Upper lobe of left lung (tissue), 6 donors: ENCODE measurements at regions not wholly inside any gene's neighbourhood (a gene's known extent, or its start where the extent isn't known, plus 50 kb on each side); places are given as distances from the start of the nearest gene placed in this dataset.

Source experiments
- ATAC-seq, 2 donors: fragments of 200-7000 bp; cut with Tn5 transposase; one replicate each; pipeline ENCODE4 v1.9.1; 2022; ENCODE audit warnings: mild to moderate bottlenecking in 2 of 2, moderate library complexity in 2 of 2; ENCODE audit not compliant: low FRiP score in 2 of 2
- DNase-seq, 2 donors: peaks; one replicate each; pipeline ENCODE4 v3.0.0-alpha.2; 2019 to 2020
- H3K27ac ChIP-seq, 4 donors: fragments of 200-600 bp; sonication (generic); one replicate each; pipeline ENCODE4 v1.5.1; 2016 to 2019
- H3K27me3 ChIP-seq, 4 donors: fragments of 200-600 bp; sonication (generic); one replicate each; pipeline ENCODE4 v1.5.1; 2017 to 2019
- H3K36me3 ChIP-seq, 4 donors: fragments of 200-600 bp; sonication (generic); one replicate each; pipeline ENCODE4 v1.5.1; 2016 to 2019
- H3K4me1 ChIP-seq, 4 donors: fragments of 200-600 bp; sonication (generic); one replicate each; pipeline ENCODE4 v1.5.1; 2018 to 2019
- H3K4me3 ChIP-seq, 4 donors: fragments of 200-600 bp; sonication (generic); one replicate each; pipeline ENCODE4 v1.5.1; 2017 to 2019; ENCODE audit warnings: mild to moderate bottlenecking in 2 of 4, moderate library complexity in 1 of 4
- H3K9me3 ChIP-seq, 4 donors: fragments of 200-600 bp; sonication (generic); one replicate each; pipeline ENCODE4 v1.5.1; 2018 to 2019
- EP300 ChIP-seq, 4 donors: sonication (generic); formaldehyde crosslinking; IDR thresholded peaks; one replicate each; pipeline ENCODE4 v1.5.1; 2017; ENCODE audit warnings: antibody characterized with exemption in 4 of 4, control low read depth in 2 of 4
- POLR2A ChIP-seq, 4 donors: fragments of 450-650 bp; IDR thresholded peaks; one replicate each; pipeline ENCODE4 v1.5.1; 2016 to 2017; ENCODE audit warnings: antibody characterized with exemption in 4 of 4, mild to moderate bottlenecking in 2 of 4
- POLR2AphosphoS5 ChIP-seq, 2 donors: sonication (generic); formaldehyde crosslinking; IDR thresholded peaks; one replicate each; pipeline ENCODE4 v1.5.1; 2017; ENCODE audit warnings: antibody characterized with exemption in 2 of 2
- WGBS, 2 donors: methylation state at CpG; one replicate each; pipeline ENCODE4 v1.1.5; 2017 to 2018; 5-methylcytosine and 5-hydroxymethylcytosine counted together
- TF ChIP-seq, protein P1 (sequence below), 6 experiments: fragments of 450-650 bp in 4 of 6; fragments of 200-600 bp in 2 of 6; sonication (generic) in 2 of 6; IDR thresholded peaks; one replicate each; pipeline ENCODE4 v1.5.1; 2016 to 2019; ENCODE audit warnings: antibody characterized with exemption in 6 of 6
- donor health status: DM: no; HTN: no; CAD: no; lungs with moderate emphysema.
- donor health status: DM: no; HTN: yes; CAD: no; lungs with severe emphysema.

GRCh38 chr13:34849406-34849805 lies 92.7 kb upstream of the NBEA start:
- no peaks in the 10 kb centered on the region for H3K36me3 ChIP-seq
- H3K27ac ChIP-seq = no peak overlapping the region
- H3K9me3 ChIP-seq = no peaks in the 10 kb centered on the region
- no peak overlapping the region for H3K4me3 ChIP-seq
- no peak for ATAC-seq
- no peaks in the 10 kb centered on the region for H3K4me1 ChIP-seq
- DNase-seq = no peak
- no peaks in the 10 kb centered on the region for H3K27me3 ChIP-seq
- TF ChIP-seq POLR2A (IDR thresholded peaks at IDR 0.05) (no peak), EP300 (IDR thresholded peaks at IDR 0.05) (no peak), POLR2AphosphoS5 (IDR thresholded peaks at IDR 0.05) (no peak)
- TF ChIP-seq, protein P1, sequence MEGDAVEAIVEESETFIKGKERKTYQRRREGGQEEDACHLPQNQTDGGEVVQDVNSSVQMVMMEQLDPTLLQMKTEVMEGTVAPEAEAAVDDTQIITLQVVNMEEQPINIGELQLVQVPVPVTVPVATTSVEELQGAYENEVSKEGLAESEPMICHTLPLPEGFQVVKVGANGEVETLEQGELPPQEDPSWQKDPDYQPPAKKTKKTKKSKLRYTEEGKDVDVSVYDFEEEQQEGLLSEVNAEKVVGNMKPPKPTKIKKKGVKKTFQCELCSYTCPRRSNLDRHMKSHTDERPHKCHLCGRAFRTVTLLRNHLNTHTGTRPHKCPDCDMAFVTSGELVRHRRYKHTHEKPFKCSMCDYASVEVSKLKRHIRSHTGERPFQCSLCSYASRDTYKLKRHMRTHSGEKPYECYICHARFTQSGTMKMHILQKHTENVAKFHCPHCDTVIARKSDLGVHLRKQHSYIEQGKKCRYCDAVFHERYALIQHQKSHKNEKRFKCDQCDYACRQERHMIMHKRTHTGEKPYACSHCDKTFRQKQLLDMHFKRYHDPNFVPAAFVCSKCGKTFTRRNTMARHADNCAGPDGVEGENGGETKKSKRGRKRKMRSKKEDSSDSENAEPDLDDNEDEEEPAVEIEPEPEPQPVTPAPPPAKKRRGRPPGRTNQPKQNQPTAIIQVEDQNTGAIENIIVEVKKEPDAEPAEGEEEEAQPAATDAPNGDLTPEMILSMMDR (IDR thresholded peaks at IDR 0.05) = no peak

- 81 to 83% methylated on average over 4 of the region's 4 CpGs for WGBS, 2 donors
- TF ChIP-seq POLR2AphosphoS5 (IDR thresholded peaks at IDR 0.05) (no peak), EP300 (IDR thresholded peaks at IDR 0.05) (no peak), POLR2A (IDR thresholded peaks at IDR 0.05) (no peak)
- TF ChIP-seq, protein P1 (IDR thresholded peaks at IDR 0.05) = no peak
- H3K9me3 ChIP-seq = no peaks in the 10 kb centered on the region
- no peaks in the 10 kb centered on the region for H3K27me3 ChIP-seq
- DNase-seq = no peak
- no peak overlapping the region for H3K4me3 ChIP-seq
- H3K27ac ChIP-seq = no peak overlapping the region
- no peaks in the 10 kb centered on the region for H3K4me1 ChIP-seq
- H3K36me3 ChIP-seq = no peaks in the 10 kb centered on the region
- ATAC-seq = no peak
These were observed 88.9 kb upstream of the NBEA start for GRCh38 chr13:34853161-34853560.

DNA sequence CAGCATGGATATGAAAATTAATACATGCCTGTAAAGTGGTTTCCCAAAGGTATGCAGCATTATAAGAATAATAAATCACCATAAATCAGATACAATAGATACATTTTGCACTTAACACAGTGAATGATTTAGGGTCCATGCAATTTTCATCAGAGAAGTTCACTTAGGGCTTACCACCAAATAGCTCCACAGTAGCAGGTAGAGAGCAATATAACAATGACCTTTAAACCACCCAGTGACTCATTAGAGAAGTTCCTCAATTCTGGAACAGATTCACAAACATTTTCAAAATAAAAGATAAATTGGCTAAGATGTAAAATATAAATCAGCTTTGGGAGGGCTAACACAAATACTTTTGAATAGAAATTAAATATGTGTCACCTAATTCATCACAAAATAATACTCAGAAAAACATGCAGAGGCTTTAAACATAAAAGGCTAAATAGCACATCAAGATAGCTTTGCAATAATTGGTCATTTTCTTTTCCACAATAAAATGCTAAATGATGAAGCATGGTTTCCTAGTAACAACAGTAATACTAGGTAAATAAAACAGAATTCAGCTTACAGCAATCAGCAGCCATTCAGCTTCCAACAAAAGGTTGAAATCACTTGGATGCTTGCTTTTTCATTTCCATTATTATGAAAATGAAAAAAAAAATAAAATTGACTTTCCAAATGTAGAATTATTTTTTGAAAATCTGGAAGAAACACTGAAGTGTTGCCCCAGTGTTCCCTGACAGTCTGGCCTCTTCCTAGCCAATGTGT lies 84.3 kb upstream of the NBEA start:
- no peak for DNase-seq
- H3K27me3 ChIP-seq = no peaks in the 10 kb centered on the region
- TF ChIP-seq, protein P1 (IDR thresholded peaks at IDR 0.05) = no peak
- no peak for TF ChIP-seq POLR2AphosphoS5 (IDR thresholded peaks at IDR 0.05)
- no peak for TF ChIP-seq POLR2A (IDR thresholded peaks at IDR 0.05)
- no peak for TF ChIP-seq EP300 (IDR thresholded peaks at IDR 0.05)
- ATAC-seq = no peak
- H3K4me3 ChIP-seq = no peak overlapping the region
- H3K27ac ChIP-seq = no peak overlapping the region
- no peaks in the 10 kb centered on the region for H3K9me3 ChIP-seq
- no peaks in the 10 kb centered on the region for H3K4me1 ChIP-seq
- H3K36me3 ChIP-seq = no peaks in the 10 kb centered on the region

- Histone ChIP-seq H3K27me3 (no peaks in the 10 kb centered on the region), H3K27ac (no peak overlapping the region), H3K4me3 (no peak overlapping the region), H3K4me1 (no peaks in the 10 kb centered on the region), H3K9me3 (no peaks in the 10 kb centered on the region), H3K36me3 (no peaks in the 10 kb centered on the region)
- TF ChIP-seq POLR2A (IDR thresholded peaks at IDR 0.05) (no peak), EP300 (IDR thresholded peaks at IDR 0.05) (no peak), POLR2AphosphoS5 (IDR thresholded peaks at IDR 0.05) (no peak)
- TF ChIP-seq, protein P1 (IDR thresholded peaks at IDR 0.05) = no peak
- DNase-seq = no peak
- no peak for ATAC-seq
- 89 to 94% methylated on average over 2 of the region's 2 CpGs for WGBS, 2 donors
These were observed 79.8 kb upstream of the NBEA start for GRCh38 chr13:34862311-34862710.

- no peak overlapping the region for H3K27ac ChIP-seq
- TF ChIP-seq POLR2AphosphoS5 (IDR thresholded peaks at IDR 0.05) (no peak), EP300 (IDR thresholded peaks at IDR 0.05) (no peak), POLR2A (IDR thresholded peaks at IDR 0.05) (no peak)
- TF ChIP-seq, protein P1 (IDR thresholded peaks at IDR 0.05) = no peak
- no peak for ATAC-seq
- no peak for DNase-seq
- H3K36me3 ChIP-seq = no peaks in the 10 kb centered on the region
- H3K9me3 ChIP-seq = no peaks in the 10 kb centered on the region
- WGBS, 2 donors = 77 to 82% methylated on average over 3 of the region's 3 CpGs
- no peak overlapping the region for H3K4me3 ChIP-seq
- no peaks in the 10 kb centered on the region for H3K4me1 ChIP-seq
- no peaks in the 10 kb centered on the region for H3K27me3 ChIP-seq
These were observed 79.4 kb upstream of the NBEA start for GRCh38 chr13:34862716-34863115.
